ENCODE measurements at regions not wholly inside any gene's neighbourhood (a gene's known extent, or its start where the extent isn't known, plus 50 kb on each side); places are given as distances from the start of the nearest gene placed in this dataset.

- Mint-ChIP-seq H3K4me1 (ENCODE audit: low read depth) (no peaks in the 10 kb centered on the region), H3K36me3 (ENCODE audit: low read depth) (no peaks in the 10 kb centered on the region), H3K27ac (no peak overlapping the region), H3K9me3 (ENCODE audit: insufficient read depth) (peaks cover 15% of the 10 kb centered on the region), H3K4me3 (no peak overlapping the region), H3K27me3 (ENCODE audit: low read depth) (peaks cover 38% of the 10 kb centered on the region)
- POLR2A ChIA-PET, result no interaction called here
- DNase-seq (no peak), ATAC-seq (no peak)
- CTCF ChIA-PET, result no interaction called here
Observed at GRCh38 chr15:68517285-68517761, 61.5 kb upstream of the CORO2B start.

DNA sequence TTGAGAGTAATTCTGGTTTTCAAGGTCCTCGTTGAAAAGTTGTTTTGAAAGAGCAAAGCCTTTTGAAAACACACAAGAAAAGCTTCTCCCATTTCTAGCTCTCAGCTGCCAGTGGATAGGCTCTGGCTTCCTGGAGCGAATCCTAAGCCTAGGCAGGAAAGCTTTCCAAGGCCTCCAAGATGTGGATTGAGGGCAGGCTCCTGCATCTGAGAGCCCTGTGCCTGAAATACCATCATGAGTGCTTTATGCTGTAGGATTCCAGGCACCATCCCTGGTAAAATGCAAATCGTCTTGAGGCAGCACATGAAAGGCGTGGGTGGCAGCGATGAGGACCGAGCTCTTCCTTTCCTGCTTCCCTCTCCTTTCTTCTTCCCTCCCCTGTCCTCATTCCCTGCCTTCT, 60.7 kb upstream of the CORO2B start:
- ATAC-seq (no peak), DNase-seq (no peak)
- H3K4me1 Mint-ChIP-seq (ENCODE audit: low read depth), result no peaks in the 10 kb centered on the region
- ChIA-PET POLR2A (interaction anchor here (0.5 kb wide), 1 partner anchor 1403 kb away, joined by 3 read pairs; no protein-coding TSS in a partner anchor), CTCF (interaction anchor here (0.7 to 3.6 kb wide), 2 partner anchors 32 to 156 kb away, joined by 3 to 13 read pairs; no protein-coding TSS in a partner anchor)
- peaks cover 14% of the 10 kb centered on the region for H3K9me3 Mint-ChIP-seq (ENCODE audit: insufficient read depth)
- peaks cover 34% of the 10 kb centered on the region for H3K27me3 Mint-ChIP-seq (ENCODE audit: low read depth)
- H3K27ac Mint-ChIP-seq, result no peak overlapping the region
- no peak overlapping the region for H3K4me3 Mint-ChIP-seq
- H3K36me3 Mint-ChIP-seq (ENCODE audit: low read depth), result no peaks in the 10 kb centered on the region

GRCh38 chr15:68518785-68519430, 59.9 kb upstream of the CORO2B start:
- H3K4me1 Mint-ChIP-seq (ENCODE audit: low read depth), result no peaks in the 10 kb centered on the region
- ATAC-seq, result no peak
- no peaks in the 10 kb centered on the region for H3K36me3 Mint-ChIP-seq (ENCODE audit: low read depth)
- CTCF ChIA-PET, result interaction anchor here (1.2 to 3.6 kb wide), 2 partner anchors 31 to 155 kb away, joined by 6 to 13 read pairs; no protein-coding TSS in a partner anchor
- POLR2A ChIA-PET, result interaction anchor here (0.6 kb wide), 1 partner anchor 223 kb away, joined by 4 read pairs; no protein-coding TSS in a partner anchor
- no peak overlapping the region for H3K4me3 Mint-ChIP-seq
- DNase-seq, result no peak
- peaks cover 6% of the 10 kb centered on the region for H3K9me3 Mint-ChIP-seq (ENCODE audit: insufficient read depth)
- peaks cover 34% of the 10 kb centered on the region for H3K27me3 Mint-ChIP-seq (ENCODE audit: low read depth)
- H3K27ac Mint-ChIP-seq, result no peak overlapping the region

DNA sequence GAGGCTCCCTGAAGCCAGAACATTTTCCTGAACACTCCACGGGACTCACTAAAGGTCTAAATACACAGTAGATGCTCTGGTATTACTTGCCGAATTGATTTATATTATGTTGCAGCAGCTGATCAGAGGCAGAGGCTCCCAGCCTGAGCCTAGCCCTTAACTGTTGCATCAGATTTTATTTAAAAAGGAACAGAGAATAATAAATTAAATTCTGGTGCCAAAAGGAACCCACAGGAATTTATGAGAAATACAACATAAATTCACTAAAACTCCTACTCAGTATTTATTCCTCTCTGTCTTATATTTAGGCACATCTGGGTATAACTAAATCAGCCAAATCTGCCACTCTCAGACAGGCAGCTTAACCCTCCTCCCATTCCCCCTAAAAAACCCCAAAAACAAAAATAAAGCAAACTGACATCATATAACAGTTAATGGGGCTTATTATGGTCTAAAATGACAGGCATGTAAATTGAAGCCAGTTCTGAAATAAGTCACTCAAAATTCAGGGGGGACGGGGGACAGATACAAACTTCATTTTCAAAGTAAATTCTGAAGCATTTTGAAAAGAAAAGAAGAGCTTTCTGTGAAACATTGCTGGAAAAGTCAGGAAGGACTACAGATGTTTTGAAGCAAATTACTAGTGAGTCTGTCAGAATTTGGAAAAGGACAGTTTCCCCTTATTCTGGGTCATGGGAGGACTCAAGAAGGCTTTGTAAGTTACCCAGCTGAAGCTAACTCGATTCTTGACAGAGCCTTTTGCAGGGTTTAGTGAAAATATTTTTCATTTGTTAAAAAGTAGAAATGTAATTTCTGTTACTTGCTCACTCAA, 53.8 kb upstream of the CORO2B start:
- Mint-ChIP-seq H3K27me3 (ENCODE audit: low read depth) (peaks cover 31% of the 10 kb centered on the region), H3K4me1 (ENCODE audit: low read depth) (peaks cover 41% of the 10 kb centered on the region), H3K9me3 (ENCODE audit: insufficient read depth) (no peaks in the 10 kb centered on the region), H3K4me3 (no peak overlapping the region), H3K27ac (no peak overlapping the region), H3K36me3 (ENCODE audit: low read depth) (no peaks in the 10 kb centered on the region)
- ATAC-seq (no peak), DNase-seq (no peak)
- POLR2A ChIA-PET, result interaction anchor here (0.6 to 1.4 kb wide), 2 partner anchors 9 to 755 kb away, joined by 3 to 5 read pairs; no protein-coding TSS in a partner anchor
- CTCF ChIA-PET, result interaction anchor here (1.2 to 3.2 kb wide), 5 partner anchors 14 to 272 kb away, joined by 4 to 21 read pairs (median 4); no protein-coding TSS in a partner anchor

DNA sequence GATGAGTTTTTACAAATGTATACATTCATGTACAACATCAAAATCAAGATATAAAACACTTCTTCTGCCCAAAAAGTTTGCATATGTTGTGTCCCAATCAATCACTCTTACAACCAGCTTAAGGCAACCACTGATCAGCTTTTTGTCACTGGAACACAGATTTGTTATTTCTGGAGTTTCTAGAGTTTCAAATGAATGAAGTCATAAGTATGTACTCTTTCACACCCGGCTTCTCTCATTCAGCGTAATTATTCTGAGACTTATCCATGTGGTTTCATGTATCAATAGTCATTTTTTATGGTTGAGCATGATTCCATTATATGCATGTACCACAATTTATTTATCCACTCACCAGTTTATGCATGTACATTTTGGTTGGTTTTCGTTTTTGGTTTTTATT, 53.0 kb upstream of the CORO2B start:
- ChIA-PET POLR2A (interaction anchor here (1.4 kb wide), 1 partner anchor 10 kb away, joined by 3 read pairs; no protein-coding TSS in a partner anchor), CTCF (interaction anchor here (1.2 to 3.2 kb wide), 4 partner anchors 13 to 273 kb away, joined by 4 to 21 read pairs (median 4); no protein-coding TSS in a partner anchor)
- Mint-ChIP-seq H3K4me1 (ENCODE audit: low read depth) (peaks cover 41% of the 10 kb centered on the region), H3K27me3 (ENCODE audit: low read depth) (peaks cover 26% of the 10 kb centered on the region), H3K36me3 (ENCODE audit: low read depth) (no peaks in the 10 kb centered on the region), H3K9me3 (ENCODE audit: insufficient read depth) (peaks cover under 1% of the 10 kb centered on the region), H3K4me3 (no peak overlapping the region), H3K27ac (no peak overlapping the region)
- ATAC-seq (no peak), DNase-seq (no peak)

DNA sequence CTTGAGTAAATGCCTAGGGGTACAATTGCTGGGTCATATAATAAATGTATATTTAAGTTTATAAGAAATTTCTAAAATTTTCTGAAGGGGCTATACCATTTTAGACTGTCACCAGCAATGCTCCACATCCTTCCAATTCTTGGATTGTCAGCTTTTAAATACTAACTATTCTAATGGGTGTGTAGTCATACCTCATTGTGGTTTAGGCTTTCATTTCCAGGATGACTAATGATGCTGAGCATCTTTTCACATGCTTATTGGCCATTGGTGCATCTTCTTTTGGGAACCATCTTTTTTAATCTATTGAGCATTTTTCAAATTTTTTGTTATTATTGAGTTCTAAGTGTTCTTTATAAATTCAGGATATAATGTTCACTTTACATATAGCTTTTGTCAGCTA, 52.5 kb upstream of the CORO2B start:
- Mint-ChIP-seq H3K27ac (no peak overlapping the region), H3K27me3 (ENCODE audit: low read depth) (peaks cover 25% of the 10 kb centered on the region), H3K4me3 (no peak overlapping the region), H3K4me1 (ENCODE audit: low read depth) (peaks cover 41% of the 10 kb centered on the region), H3K36me3 (ENCODE audit: low read depth) (peaks cover under 1% of the 10 kb centered on the region), H3K9me3 (ENCODE audit: insufficient read depth) (peaks cover 5% of the 10 kb centered on the region)
- CTCF ChIA-PET, result interaction anchor here (1.2 to 3.2 kb wide), 3 partner anchors 24 to 273 kb away, joined by 3 to 21 read pairs (median 4); no protein-coding TSS in a partner anchor
- ATAC-seq (peak; percentile 76), DNase-seq (no peak)
- POLR2A ChIA-PET, result interaction anchor here (1.4 kb wide), 1 partner anchor 11 kb away, joined by 3 read pairs; no protein-coding TSS in a partner anchor

DNA sequence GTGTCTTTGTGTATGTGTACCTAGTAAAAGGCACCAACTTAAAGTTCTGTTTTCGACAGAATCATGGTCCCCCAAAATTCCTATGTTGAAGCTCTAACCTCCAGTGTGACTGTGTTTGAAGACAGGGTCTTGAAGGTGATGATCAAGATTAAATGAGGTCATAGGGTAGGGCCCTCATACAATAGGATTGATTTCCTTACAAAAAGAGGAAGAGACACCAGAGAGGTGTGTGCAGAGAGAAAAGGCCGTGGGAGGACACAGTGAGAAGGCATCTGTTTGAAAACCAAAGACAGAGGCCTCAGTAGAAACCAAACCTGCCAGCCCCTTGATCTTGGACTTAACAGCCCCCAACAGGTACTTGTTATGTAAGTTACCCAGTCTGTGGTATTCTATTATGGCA, 52.0 kb upstream of the CORO2B start:
- ATAC-seq, result no peak
- Mint-ChIP-seq H3K4me1 (ENCODE audit: low read depth) (peaks cover 41% of the 10 kb centered on the region), H3K4me3 (no peak overlapping the region), H3K9me3 (ENCODE audit: insufficient read depth) (peaks cover 7% of the 10 kb centered on the region), H3K36me3 (ENCODE audit: low read depth) (peaks cover 4% of the 10 kb centered on the region), H3K27ac (peak overlapping the region; percentile 4), H3K27me3 (ENCODE audit: low read depth) (peaks cover 21% of the 10 kb centered on the region)
- DNase-seq, result no peak
- POLR2A ChIA-PET, result interaction anchor here (1.4 kb wide), 1 partner anchor 11 kb away, joined by 3 read pairs; no protein-coding TSS in a partner anchor
- CTCF ChIA-PET, result interaction anchor here (1.0 to 1.2 kb wide), 4 partner anchors 28 to 220 kb away, joined by 3 to 5 read pairs (median 4); no protein-coding TSS in a partner anchor

DNA sequence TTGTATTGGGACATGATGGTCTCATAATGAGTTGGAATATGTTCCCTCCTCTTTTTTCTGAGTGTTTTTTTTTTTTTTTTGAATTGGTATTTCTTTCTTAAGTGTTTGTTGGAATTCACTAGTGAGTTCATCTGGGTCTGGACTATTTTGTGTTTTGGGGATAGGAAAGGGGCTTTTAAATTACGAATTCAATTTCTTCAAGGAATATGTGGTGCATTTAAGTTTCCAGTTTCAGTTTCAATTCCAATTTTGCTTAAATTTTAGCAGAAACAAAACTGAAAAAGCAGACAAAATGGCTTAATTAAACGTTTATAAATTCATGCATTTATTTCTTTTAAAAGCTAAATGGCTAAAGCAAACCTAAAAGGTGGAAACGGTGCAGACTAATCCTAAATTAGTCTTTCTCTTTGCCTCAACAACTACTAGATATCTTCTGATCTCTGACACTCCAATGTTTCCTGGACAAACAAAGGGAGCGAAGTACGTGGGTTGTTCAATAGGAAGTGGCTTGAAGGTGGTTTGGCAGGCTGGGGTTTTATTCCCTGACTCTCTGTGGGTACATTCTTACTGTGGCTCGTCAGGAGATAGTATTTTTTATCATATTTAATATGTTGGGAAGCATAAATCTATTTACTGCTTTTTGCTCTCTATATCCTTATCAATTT, 50.0 kb upstream of the CORO2B start:
- peak; percentile 31 for DNase-seq
- Mint-ChIP-seq H3K27ac (peak overlapping the region; percentile 73), H3K36me3 (ENCODE audit: low read depth) (peaks cover 5% of the 10 kb centered on the region), H3K4me1 (ENCODE audit: low read depth) (peaks cover 41% of the 10 kb centered on the region), H3K27me3 (ENCODE audit: low read depth) (peaks cover 13% of the 10 kb centered on the region), H3K9me3 (ENCODE audit: insufficient read depth) (peaks cover 9% of the 10 kb centered on the region), H3K4me3 (peak overlapping the region; percentile 56)
- CTCF ChIA-PET, result no interaction called here
- ATAC-seq, result peak; percentile 64
- POLR2A ChIA-PET, result interaction anchor here (0.6 kb wide), 1 partner anchor 275 kb away, joined by 3 read pairs; no protein-coding TSS in a partner anchor

Data from activated CD8-positive, alpha-beta T cell treated with anti-CD3 and anti-CD28 coated beads, Interleukin-2, amount 10 ng/mL, durations not matched to agents 7 days and 5 days (primary cell).